Endothelial cell (in vitro differentiated cells): ENCODE measurements at regions not wholly inside any gene's neighbourhood (a gene's known extent, or its start where the extent isn't known, plus 50 kb on each side); places are given as distances from the start of the nearest gene placed in this dataset.

ENCODE experiments used
- DNase-seq: peaks from one replicate; pipeline ENCODE4 v3.0.0; 2021; ENCODE audit warnings: low spot score
- H3K27ac Mint-ChIP-seq: one replicate; pipeline ENCODE4 v1.8.0; 2021; ENCODE audit warnings: mixed read lengths, inconsistent platforms; ENCODE audit not compliant: unreplicated experiment
- H3K27me3 Mint-ChIP-seq: one replicate; pipeline ENCODE4 v1.8.0; 2021; ENCODE audit warnings: mild to moderate bottlenecking, moderate library complexity, mixed read lengths, inconsistent platforms; ENCODE audit not compliant: unreplicated experiment
- H3K36me3 Mint-ChIP-seq: one replicate; pipeline ENCODE4 v1.8.0; 2021; ENCODE audit warnings: mild to moderate bottlenecking, low read depth, mixed read lengths, inconsistent platforms; ENCODE audit not compliant: unreplicated experiment
- H3K4me1 Mint-ChIP-seq: one replicate; pipeline ENCODE4 v1.8.0; 2021; ENCODE audit warnings: mild to moderate bottlenecking, mixed read lengths, inconsistent platforms; ENCODE audit not compliant: unreplicated experiment
- H3K4me3 Mint-ChIP-seq: one replicate; pipeline ENCODE4 v1.8.0; 2021; ENCODE audit warnings: mild to moderate bottlenecking, mixed read lengths, inconsistent platforms; ENCODE audit not compliant: unreplicated experiment
- H3K9me3 Mint-ChIP-seq: one replicate; pipeline ENCODE4 v1.8.0; 2021; ENCODE audit warnings: mixed read lengths, inconsistent platforms; ENCODE audit not compliant: unreplicated experiment
- CTCF ChIP-seq: fragments of 200-600 bp; sonication (generic); IDR thresholded peaks from one replicate; pipeline ENCODE4 v1.5.0; 2021; ENCODE audit warnings: antibody characterized with exemption; ENCODE audit not compliant: unreplicated experiment

- Mint-ChIP-seq H3K4me3 (no peak overlapping the region), H3K36me3 (no peaks in the 10 kb centered on the region), H3K4me1 (peaks cover 5% of the 10 kb centered on the region), H3K27me3 (no peaks in the 10 kb centered on the region), H3K9me3 (peaks cover 3% of the 10 kb centered on the region), H3K27ac (no peak overlapping the region)
- no peak for DNase-seq
- TF ChIP-seq CTCF = no peak
These were observed 404.4 kb upstream of the ANO3 start for GRCh38 chr11:25927411-25927953.

GRCh38 chr11:25928076-25928475, 403.9 kb upstream of the ANO3 start:
- no peak for DNase-seq
- H3K36me3 Mint-ChIP-seq = no peaks in the 10 kb centered on the region
- no peak for TF ChIP-seq CTCF
- H3K4me3 Mint-ChIP-seq = no peak overlapping the region
- peaks cover 5% of the 10 kb centered on the region for H3K4me1 Mint-ChIP-seq
- no peak overlapping the region for H3K27ac Mint-ChIP-seq
- no peaks in the 10 kb centered on the region for H3K9me3 Mint-ChIP-seq
- H3K27me3 Mint-ChIP-seq = no peaks in the 10 kb centered on the region

GRCh38 chr11:25938952-25939351, 393.0 kb upstream of the ANO3 start:
- no peaks in the 10 kb centered on the region for H3K36me3 Mint-ChIP-seq
- H3K4me3 Mint-ChIP-seq = no peak overlapping the region
- no peaks in the 10 kb centered on the region for H3K4me1 Mint-ChIP-seq
- TF ChIP-seq CTCF = no peak
- H3K27ac Mint-ChIP-seq = no peak overlapping the region
- no peak for DNase-seq
- no peaks in the 10 kb centered on the region for H3K9me3 Mint-ChIP-seq
- H3K27me3 Mint-ChIP-seq = no peaks in the 10 kb centered on the region

GRCh38 chr11:25939691-25940090, 392.2 kb upstream of the ANO3 start:
- Mint-ChIP-seq H3K9me3 (no peaks in the 10 kb centered on the region), H3K4me3 (no peak overlapping the region), H3K27ac (no peak overlapping the region), H3K36me3 (no peaks in the 10 kb centered on the region), H3K4me1 (no peaks in the 10 kb centered on the region), H3K27me3 (no peaks in the 10 kb centered on the region)
- DNase-seq = no peak
- TF ChIP-seq CTCF = no peak

GRCh38 chr11:25941353-25941752, 390.6 kb upstream of the ANO3 start:
- H3K4me3 Mint-ChIP-seq = no peak overlapping the region
- no peaks in the 10 kb centered on the region for H3K9me3 Mint-ChIP-seq
- H3K27ac Mint-ChIP-seq = no peak overlapping the region
- no peaks in the 10 kb centered on the region for H3K4me1 Mint-ChIP-seq
- no peaks in the 10 kb centered on the region for H3K36me3 Mint-ChIP-seq
- no peaks in the 10 kb centered on the region for H3K27me3 Mint-ChIP-seq
- TF ChIP-seq CTCF = no peak
- no peak for DNase-seq
